ENCODE measurements at regions not wholly inside any gene's neighbourhood (a gene's known extent, or its start where the extent isn't known, plus 50 kb on each side); places are given as distances from the start of the nearest gene placed in this dataset.

- Histone ChIP-seq H4K20me1 (ENCODE audit: insufficient read depth, low read length) (no peaks in the 10 kb centered on the region), H3K27ac (ENCODE audit: insufficient read depth, low read length) (no peak overlapping the region), H4K8ac (ENCODE audit: low read depth in 2 of 2, low read length in 2 of 2) (no peak overlapping the region), H3K36me3 (ENCODE audit: control insufficient read depth, insufficient read depth, low read length) (no peaks in the 10 kb centered on the region), H2AK5ac (ENCODE audit: low read depth, low read length) (no peak overlapping the region), H4K5ac (ENCODE audit: low read depth, low read length) (no peak overlapping the region), H3K4me3 (ENCODE audit: insufficient read depth, low read depth, low read length) (no peak overlapping the region), H3K4me2 (ENCODE audit: low read depth, low read length) (no peak overlapping the region), H2BK20ac (ENCODE audit: low read depth, low read length) (no peak overlapping the region), H4K91ac (ENCODE audit: insufficient read depth, low read depth, low read length) (no peak overlapping the region), H3K27me3 (ENCODE audit: control insufficient read depth, insufficient read depth, low read length) (no peaks in the 10 kb centered on the region), H3K14ac (replicated peaks; ENCODE audit: low read depth, low read length) (no peak overlapping the region), H3K9ac (ENCODE audit: low read depth, low read length) (no peak overlapping the region), H2AK9ac (replicated peaks; ENCODE audit: low read depth, low read length, poor library complexity) (no peak overlapping the region), H3K9me3 (ENCODE audit: control insufficient read depth, insufficient read depth, low read length) (peaks cover 52% of the 10 kb centered on the region), H2AFZ (replicated peaks; ENCODE audit: low read length, poor library complexity) (no peak overlapping the region), H3K23ac (ENCODE audit: low read depth, low read length) (no peak overlapping the region), H3K18ac (ENCODE audit: low read depth, low read length) (no peak overlapping the region), H3K9me1 (ENCODE audit: insufficient read depth, low read length) (no peaks in the 10 kb centered on the region), H2BK5ac (ENCODE audit: low read depth, low read length, poor library complexity, severe bottlenecking) (no peak overlapping the region), H3K79me1 (ENCODE audit: low read depth in 1 of 2, low read length in 2 of 2) (no peaks in the 10 kb centered on the region), H2BK15ac (ENCODE audit: low read depth, low read length) (no peak overlapping the region), H3K56ac (ENCODE audit: extremely low read depth, insufficient read depth, low read length) (no peak overlapping the region), H3K4ac (ENCODE audit: low read depth, low read length) (no peak overlapping the region), H2BK120ac (ENCODE audit: low read depth, low read length) (no peak overlapping the region), H3K4me1 (ENCODE audit: control insufficient read depth, insufficient read depth, low read length) (no peaks in the 10 kb centered on the region)
- no peak for TF ChIP-seq RCOR1 (IDR thresholded peaks at IDR 0.05; ENCODE audit: insufficient replicate concordance, low read length)
- TF ChIP-seq MAFK (IDR thresholded peaks at IDR 0.05; ENCODE audit: low read depth, low read length): no peak
- TF ChIP-seq ELK1 (IDR thresholded peaks at IDR 0.05; ENCODE audit: borderline replicate concordance, low read depth, low read length): no peak
- TF ChIP-seq SMC3 (IDR thresholded peaks at IDR 0.05; ENCODE audit: low read depth, low read length): no peak
- no peak for TF ChIP-seq RAD21 (IDR thresholded peaks at IDR 0.05; ENCODE audit: low read length)
- no peak for TF ChIP-seq RFX5 (IDR thresholded peaks at IDR 0.05; ENCODE audit: low read depth, low read length)
- TF ChIP-seq CTCF (conservative IDR thresholded peaks at IDR 0.05; ENCODE audit: low read depth, low read length): no peak
- TF ChIP-seq BHLHE40 (IDR thresholded peaks at IDR 0.05; ENCODE audit: low read depth, low read length): no peak
- TF ChIP-seq FOS (IDR thresholded peaks at IDR 0.05; ENCODE audit: low read depth, low read length): no peak
- no peak for TF ChIP-seq MAZ (IDR thresholded peaks at IDR 0.05; ENCODE audit: borderline replicate concordance, low read depth, low read length)
- no peak for TF ChIP-seq CHD1 (IDR thresholded peaks at IDR 0.05; ENCODE audit: low read depth, low read length)
- TF ChIP-seq NFE2L2 (IDR thresholded peaks at IDR 0.05; ENCODE audit: low read depth, low read length): no peak
- no peak for TF ChIP-seq USF2 (IDR thresholded peaks at IDR 0.05; ENCODE audit: low read depth, low read length)
- TF ChIP-seq POLR2A (IDR thresholded peaks at IDR 0.05; ENCODE audit: low read depth, low read length): no peak
- no peak for TF ChIP-seq MXI1 (IDR thresholded peaks at IDR 0.05; ENCODE audit: borderline replicate concordance, low read depth, low read length)
- TF ChIP-seq CEBPB (IDR thresholded peaks at IDR 0.05; ENCODE audit: low read depth, low read length): no peak
- BruUV-seq (replicated peaks): no TSS peak
- ChIA-PET POLR2A (ENCODE audit: unreplicated experiment) (no interaction called here), CTCF (no interaction called here)
- dilution Hi-C loops (cut with HindIII; ENCODE audit: low sequenced_read_pairs, unreplicated experiment) (no loop called here), in situ Hi-C loops (cut with MboI; ENCODE audit: low sequenced_read_pairs) (no loop called here), intact Hi-C loops (cut with micrococcal nuclease) (no loop called here)
- 50% methylated on average over 1 of the region's 6 CpGs; no CpG with 5 or more reads in 1 of the 2 experiments for WGBS, 2 experiments (ENCODE audit: extremely low coverage in 2 of 2, insufficient read length in 1 of 2)
- DNase-seq: no peak
- no peak for ATAC-seq (ENCODE audit: low read depth)
Measured at GRCh38 chr10:130380056-130380455, 243.9 kb downstream of the GLRX3 start.
